SIG-M5 treated with dmso at 0.1 percent for 504 hours (cell line): ENCODE measurements at regions not wholly inside any gene's neighbourhood (a gene's known extent, or its start where the extent isn't known, plus 50 kb on each side); places are given as distances from the start of the nearest gene placed in this dataset.
A peak's percentile ranks its signal among the peaks of the same experiment; 100 is the strongest.
"Not testable (repeated sequence)": the region's sequence is repeated elsewhere in the genome, so short reads cannot be mapped to it uniquely, and the experiment has no call there.

Experiments used
- DNase-seq: peaks from one replicate; lab custom pipeline; 2025; ENCODE audit not compliant: unreplicated experiment; lab: John Stamatoyannopoulos, UW

DNA sequence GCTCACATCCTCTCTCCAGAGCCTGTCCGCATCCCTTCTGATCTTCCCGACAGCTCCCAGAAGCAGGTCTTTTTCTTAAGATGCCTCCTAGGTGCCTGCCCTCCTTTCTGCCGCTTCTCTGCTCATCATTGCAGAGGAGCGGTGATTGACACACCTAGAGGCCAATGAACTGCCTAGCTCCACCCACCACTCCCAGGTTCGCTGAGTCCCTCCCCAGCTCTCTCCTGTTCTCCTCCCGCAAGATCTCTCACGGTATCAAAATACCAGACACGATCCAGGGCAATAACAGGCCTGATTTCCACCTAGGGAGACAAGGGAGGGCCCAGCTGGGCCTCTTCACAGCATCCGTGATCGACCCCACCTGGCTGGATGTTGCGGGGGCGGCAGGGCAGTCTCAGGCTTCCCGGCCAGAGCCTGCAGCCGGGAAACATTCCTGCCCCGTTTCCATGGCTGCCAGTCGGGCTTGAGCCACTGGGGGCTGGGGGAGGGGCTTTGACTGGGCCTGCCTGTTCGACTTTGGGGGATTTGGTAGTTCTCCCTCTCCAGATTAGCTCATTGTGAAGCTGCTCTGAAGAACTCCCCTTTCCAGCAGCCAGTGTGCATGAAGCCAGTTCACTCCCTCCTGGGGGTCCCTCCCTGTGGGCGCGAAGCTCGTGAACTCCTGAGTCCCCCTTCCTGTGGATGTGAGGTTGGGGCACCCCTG lies 373.5 kb downstream of the RPS24 start:
- peak; percentile 38 for DNase-seq

DNA sequence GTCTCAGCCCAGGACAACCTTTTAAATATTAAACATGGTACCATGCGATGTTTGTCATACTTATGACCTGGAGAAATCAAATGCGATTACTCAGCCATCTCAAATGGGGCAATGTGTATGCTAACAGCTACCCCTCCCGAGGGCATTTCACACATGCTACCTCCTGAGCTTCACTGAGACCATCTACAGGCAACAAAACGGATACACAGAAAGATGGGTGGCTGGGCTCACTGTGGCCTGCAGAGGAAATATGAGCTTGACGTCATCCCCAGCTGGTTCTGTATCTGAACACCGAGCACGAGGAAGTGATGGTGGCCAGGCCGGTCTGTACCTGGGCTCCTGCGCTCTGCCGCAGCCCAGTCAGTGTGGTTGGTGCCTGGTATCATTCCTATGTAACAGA lies 374.3 kb downstream of the RPS24 start:
- no peak for DNase-seq

DNA sequence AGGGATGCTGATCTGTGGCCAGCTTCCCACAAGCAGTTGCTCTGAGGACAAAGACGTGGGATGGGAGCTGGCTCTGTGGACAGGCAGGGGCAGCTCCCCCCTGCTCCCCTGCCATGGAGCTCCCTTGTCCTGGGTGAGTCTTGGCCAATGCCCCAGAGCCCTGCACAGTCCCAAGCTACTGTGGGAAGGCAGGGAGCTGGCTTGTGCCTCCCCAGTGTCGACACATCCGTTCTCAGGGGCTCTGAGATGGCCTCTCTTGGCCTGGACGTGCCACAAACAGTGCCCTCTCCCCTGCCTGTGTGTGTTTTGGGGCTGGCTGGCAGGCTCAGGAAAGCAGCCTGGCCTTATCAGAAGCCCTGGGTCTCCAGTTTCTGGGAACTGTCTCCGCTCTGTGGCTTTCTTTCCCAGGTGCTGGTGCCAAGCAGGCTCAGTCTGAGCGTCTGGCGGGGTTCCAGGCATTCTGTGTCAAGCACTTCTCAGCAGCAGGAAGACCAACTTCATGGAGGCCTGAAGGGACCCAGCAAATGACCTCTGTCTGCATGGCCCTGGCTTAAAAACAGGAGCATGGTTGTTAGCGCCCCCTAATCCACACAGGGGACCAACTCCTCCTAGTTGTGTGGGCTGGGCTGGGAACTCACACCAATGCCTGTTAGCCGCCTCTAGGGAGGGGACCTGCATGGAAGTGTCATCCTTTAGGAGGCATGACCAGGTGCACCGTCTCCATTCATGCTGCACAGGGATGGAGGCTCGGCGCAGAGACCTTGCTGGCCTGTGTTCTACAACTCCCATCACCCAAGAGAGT lies 375.2 kb downstream of the RPS24 start:
- no peak for DNase-seq

DNA sequence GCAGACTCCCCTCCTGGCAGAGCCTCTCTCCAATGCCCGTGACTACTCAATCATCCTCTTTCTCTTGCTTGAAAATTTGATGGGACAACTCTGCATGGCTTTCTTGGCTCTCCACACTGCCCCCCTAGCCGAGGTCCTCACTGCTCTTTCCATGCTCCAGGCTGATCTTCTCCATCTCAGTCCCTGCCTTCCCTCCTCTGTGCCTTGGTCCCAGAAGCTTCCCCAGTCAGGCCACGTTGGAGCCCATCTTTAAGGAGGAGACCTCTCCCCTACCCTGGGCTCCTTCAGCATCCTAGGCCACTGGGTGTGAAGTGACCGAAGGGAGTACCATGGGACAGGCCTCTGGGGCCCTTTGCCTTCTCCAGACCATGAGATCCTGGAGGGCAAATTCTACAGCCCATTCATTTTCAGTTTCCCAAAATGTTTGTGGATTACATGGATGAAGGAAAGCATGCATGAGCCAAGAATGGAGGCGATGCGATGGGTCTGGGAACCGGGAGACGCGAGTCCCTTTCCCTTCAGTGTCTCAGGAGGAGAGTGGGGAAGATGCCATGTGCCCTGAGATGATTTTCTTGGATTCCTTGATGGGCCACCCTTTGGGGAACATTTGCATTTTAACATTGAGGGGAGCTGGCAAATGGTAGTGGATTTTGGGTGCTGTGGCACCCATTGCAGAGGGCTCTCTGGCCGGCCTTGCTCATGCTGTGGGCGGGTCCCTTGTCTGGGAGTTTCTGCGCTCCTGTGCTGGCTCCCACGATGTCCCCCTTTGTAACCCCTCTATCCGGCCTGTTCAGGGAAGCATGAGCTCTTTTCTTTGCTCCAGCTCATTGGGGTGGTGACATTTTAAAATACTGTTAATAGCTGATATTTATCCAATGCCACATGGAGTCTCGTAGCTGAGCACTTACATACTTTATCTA lies 376.6 kb downstream of the RPS24 start:
- DNase-seq: no peak

DNA sequence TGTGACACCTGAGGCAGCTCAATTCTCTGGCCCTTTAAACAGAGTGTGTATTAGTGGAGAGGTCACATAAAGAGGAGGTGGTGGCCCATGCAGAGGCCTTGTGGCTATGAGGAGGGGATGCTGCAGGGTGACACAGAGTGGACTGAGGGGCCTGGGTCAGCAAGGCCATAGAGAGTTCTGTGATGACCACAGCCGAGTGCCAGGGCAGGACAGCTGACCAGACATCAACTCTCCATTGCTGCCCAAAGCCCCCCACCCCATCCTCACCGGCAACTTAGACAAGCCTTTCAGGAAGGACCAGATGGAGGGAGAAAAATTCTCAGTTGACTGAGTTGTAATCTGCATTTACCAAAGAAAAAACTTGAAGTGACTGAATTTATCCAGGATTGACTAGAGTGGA lies 378.1 kb downstream of the RPS24 start:
- no peak for DNase-seq

DNA sequence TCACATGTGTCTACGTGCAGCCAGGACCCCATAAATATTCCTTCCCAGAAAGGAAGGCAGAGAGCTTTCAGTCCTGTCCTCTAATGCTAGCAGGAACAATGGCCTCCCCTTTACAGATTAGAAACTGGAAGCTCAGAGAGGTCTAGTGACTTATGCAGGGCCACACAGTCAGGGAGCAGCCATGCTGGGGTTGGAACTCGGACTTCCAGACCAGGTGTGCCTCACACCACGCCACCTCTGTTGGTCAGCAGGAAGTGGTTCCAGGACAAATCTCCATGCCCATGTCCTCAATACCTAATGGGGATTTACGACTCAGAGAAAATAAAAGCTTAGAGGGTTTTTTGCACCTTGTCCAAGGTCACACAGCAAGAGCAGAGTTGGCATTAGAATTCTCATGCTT lies 378.9 kb downstream of the RPS24 start:
- DNase-seq: no peak

DNA sequence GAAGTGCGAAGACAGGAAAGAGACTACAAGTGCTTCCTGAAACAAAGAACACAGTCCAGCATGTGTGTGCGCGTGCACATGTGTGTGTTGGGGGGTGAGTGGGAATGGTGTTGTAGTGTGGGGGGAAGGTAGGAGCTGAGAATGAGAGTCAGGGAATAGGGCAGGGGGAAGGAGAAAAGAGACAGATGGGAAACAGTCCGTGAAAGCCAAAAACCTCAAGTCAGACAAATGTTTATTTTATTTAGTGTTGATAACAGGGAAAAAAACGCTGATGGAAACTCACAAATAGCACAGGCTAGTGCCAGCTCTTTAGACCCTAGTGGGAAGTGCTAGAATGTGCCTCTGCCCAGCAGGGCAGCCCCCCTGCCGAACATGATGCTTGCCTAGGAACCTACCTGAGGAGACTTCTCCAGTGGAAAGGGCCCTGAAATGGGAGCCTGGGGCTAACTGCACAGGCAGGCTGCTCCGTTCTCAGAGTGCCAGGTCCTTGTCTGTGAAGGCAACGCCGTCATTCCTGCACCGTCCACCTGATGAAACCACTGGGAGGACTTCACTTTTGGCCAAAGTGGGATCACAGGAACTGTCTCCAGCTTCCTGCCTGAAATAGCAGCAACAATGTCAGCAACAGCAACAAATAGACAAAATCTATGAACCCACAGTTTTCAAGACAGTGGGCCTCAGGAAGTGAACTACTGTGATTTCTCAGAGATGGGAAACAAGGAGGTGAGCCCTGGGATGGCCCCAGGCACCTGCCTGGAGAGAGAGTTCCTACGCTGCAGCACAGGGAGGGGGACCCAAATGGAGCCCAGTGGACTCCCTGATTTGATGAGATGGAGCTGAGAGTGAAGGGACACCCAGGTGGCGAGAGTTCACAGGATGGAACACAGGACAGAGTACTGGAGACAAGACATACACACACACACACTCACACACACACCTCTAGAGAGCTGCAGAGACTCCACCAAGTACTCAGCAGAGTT lies 379.7 kb downstream of the RPS24 start:
- DNase-seq: no peak

DNA sequence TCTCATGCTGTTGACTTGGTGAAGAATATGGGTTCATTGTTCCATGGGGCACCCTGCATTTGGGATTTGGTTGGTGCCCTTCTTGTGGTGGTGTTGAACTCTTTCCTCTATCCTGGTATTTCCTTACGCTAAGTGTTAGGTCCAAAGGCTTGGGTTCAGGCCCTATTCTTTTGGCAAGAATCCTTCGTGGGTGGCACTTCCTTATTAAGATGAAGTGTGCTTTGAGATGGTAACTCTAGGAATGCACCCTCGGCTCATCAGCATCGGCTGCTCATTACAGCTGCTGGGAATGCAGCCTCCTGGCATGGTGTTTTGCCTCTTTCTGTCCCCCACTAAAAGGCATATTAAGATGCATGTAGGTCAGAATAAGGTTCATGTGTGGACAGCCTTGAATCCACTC lies 380.7 kb downstream of the RPS24 start:
- DNase-seq: no peak

DNA sequence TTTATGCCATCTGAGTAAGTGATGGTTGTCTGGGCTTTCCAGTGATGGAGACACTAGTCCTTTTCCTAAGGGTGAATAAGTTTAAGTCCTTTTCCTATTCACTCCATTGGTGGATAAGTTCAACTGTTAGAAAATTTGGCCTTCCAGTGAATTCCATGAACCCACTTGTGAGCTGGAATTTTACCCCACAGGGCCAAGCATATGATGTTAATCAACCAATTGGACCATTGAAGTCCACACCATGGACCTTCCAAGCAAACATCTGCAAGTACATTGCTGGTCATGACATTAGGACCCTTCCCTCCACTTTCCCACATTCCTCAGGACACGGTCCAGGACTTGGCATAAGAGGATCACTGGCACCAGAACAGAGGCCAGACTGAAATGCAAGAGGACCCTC lies 381.4 kb downstream of the RPS24 start:
- DNase-seq: no peak

DNA sequence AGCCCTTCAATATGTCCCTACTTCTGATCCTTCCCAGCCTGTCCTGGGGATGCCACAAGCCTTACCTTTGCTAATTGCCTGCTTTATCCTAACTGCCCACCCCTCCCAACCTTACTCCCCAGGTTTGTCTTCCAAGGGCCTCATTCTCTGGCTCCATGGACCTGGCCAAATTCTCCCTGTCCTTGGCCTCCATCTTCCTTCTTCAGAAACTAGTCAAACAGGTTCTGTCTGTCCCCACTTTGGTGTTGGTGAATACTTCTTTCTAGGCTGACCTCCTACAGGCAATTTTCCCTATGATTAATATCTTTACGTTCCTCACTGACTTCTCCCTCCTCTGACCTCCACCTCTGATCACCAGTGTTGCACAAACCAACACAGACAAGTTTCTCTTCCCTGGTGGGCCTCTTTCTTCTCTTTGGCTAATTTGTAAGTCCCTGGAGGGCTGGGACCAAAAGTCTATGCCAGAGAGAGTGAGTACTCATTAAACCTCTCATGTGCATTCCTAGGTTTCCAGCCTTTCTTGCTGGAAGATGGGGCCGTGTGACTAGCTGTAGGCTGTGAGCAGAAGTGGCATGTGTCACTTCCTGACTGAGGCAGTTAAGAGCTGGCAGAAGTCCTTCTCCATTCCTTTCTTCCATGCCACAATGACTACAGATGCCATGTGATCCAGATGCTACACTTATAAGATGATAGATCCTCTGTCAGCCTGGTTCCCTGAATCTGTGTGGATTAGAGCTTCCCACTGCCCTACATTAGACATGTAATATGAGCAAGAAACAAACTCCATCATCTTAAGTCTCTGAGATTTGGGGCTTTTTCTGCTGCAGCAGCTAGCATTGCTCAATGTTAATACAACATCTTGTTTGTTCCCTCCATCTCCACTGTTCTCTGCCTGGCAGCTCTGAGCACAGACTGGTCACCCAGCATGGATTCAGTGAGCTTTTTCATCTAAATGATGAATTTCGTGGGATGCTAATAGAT lies 382.7 kb downstream of the RPS24 start:
- DNase-seq: peak; percentile 37

DNA sequence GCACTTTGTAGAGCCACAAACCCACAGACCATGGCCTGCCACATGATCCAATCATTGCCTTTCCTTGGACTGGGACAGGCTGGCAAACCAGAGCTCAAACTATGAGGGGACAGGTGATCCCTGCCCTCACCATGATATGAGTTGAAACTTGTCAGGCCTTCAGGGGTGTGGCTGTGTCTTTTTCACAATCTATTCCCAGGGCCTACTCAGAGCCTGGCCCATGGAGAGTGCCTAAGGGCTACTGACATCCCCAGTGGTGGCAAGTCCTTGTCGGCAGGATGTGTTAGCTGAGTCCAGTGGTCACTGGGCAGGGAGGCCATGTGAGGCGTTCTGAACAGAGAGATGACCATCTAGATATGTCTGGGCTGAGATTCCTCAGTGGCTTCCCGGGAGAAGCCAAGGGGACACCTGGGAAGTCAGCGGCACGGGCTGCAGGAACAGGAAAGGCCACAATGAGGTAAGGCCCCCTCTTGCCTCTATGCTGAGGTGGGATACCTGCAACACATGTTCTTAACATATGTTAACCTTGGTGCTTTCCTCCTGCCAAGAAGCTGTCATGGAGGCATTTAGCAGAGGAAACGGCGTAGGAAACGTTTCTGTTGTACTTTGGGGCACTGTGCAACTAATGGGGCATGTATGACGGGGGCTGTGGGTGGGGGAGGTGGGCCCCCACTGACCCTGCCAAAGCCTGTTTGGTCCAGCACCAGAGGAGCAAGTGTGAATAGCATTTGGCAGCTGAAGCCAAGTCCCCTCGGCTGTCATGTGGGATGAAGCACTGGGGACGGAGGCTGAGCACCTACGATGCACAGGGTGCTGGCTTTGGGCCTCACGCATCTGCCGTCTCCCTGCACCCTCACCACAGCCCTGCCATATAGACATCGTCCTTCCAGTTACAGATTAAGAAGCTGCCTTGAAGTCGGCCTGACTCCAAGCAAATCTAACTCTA lies 384.0 kb downstream of the RPS24 start:
- no peak for DNase-seq

DNA sequence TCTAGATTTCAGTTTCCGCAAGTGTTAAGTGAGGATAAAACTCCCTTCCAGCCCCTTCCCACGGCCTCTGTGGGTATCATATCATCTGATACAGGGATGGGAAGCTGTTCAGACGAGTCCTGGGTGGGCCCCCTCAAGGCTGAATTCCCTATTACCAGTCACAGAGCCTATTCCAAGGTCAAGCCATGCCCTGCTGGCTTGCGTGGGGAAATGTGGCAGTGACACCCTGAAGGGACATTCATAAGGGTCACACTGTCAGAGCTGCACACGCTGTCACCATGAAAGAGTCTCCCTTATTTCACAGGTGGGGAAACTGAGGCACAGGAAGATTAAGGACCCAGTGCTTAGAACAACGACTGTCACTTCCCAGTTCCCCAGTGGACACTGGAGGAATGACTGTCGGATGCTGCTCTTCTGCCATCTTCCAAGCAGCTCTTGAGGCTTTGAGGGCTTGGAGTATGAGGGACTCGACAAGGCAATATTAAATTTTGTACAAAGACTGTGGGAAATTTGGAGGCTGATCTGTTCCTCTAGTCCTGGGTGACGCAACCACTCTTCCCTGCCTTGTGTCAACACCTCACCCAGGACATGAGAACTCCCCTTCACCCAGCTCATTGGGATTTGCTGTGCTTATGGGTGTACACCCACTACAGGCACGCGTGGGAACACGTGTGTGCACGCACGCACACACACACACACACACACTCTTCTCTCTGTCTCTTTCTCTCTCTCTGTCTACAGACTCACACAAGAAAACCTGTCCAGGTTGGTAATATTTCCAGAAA lies 386.0 kb downstream of the RPS24 start:
- DNase-seq: no peak

DNA sequence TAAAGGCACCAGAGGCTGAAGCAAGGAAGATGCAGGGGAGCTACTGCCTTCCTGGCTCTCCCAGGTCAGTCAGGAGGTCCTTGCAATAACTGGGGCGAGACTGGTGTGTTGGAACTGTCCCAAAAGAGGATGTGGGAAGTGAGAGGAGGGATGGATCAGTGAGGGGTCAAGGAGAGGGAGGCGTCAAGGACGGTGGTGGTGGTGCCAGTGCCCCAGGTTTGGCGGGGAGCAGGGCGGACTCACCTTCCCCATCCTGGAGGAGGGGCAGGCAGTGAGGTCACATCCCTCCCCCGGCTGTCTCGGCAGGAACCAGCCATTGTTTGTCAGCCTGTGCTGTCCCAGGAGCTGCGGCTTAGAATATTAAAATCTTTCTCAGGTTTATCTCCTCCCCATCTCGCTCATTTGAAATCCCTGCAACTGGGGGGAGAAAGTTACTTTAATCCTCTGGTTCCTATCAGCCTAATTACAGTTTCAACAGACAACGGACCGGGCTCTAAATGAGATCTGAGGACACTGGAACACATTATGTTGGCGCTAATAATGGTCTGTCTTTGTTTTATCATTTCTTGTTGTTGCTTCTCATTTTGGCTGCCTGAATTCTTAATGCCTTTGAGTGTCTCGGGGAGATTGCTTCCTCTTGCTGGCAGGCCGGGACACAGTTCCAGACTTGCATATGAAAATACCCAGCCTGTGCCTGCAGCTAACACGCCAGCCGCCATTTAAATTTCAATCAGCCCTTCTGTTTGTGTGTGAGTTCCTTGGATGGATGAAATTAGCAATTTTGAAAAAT lies 387.5 kb downstream of the RPS24 start:
- DNase-seq: no peak

DNA sequence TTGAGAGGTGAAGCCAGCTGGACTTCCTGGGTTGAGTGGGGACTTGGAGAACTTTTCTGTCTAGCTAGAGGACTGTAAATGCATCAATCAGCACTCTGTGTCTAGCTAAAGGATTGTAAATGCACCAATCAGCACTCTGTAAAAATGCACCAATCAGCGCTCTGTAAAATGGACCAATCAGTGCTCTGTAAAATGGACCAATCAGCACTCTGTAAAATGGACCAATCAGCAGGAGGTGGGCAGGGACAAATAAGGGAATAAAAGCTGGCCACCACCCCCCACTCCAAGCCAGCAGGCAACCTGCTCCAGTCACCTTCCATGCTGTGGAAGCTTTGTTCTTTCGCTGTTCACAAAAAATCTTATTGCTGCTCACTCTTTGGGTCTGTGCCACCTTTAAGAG lies 390.4 kb downstream of the RPS24 start:
- not testable (repeated sequence) for DNase-seq

DNA sequence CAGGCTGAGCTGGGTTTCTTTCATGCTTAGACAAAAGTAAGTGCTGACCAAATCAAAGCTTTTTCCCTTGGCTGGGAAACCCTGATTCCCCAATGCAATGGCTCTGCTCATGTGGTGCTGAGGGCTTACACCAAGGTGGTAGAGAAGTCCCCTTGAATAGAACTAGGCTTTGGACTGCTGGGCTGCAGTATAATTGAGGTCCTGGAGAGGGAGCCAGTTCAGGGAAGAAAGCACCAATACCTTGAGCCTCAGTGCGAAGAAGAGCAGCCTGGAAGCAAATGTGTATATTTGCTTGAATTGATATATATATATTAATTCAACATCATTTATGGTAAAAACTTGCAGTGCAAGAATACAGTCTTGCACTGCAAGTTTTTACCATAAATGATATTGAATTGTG lies 391.1 kb downstream of the RPS24 start:
- peak; percentile 4 for DNase-seq

DNA sequence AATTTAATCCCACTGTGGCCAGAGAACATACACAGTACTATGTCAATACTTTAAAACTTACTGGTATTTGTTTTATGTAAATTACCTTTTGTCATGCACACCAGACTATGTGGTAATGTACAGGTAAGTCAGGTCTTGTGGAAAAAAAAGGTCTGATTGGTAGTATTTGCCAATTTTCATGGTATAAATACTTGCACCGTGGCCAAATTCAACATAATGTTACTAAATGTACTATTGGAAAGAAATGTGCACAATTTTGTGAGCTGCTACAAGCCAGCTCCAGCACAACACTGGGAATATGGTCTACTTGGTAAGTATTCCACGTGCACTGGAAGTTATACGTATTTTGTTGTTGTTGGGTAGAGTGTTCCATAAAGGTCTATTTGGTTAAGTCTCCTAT lies 392.5 kb downstream of the RPS24 start:
- no peak for DNase-seq
